NCI-H2107 (cell line): ENCODE measurements at regions not wholly inside any gene's neighbourhood (a gene's known extent, or its start where the extent isn't known, plus 50 kb on each side); places are given as distances from the start of the nearest gene placed in this dataset.
"Not testable (repeated sequence)": the region's sequence is repeated elsewhere in the genome, so short reads cannot be mapped to it uniquely, and the experiment has no call there.

Source experiments
- DNase-seq: peaks from one replicate; lab custom pipeline; 2025; lab: John Stamatoyannopoulos, UW

DNA sequence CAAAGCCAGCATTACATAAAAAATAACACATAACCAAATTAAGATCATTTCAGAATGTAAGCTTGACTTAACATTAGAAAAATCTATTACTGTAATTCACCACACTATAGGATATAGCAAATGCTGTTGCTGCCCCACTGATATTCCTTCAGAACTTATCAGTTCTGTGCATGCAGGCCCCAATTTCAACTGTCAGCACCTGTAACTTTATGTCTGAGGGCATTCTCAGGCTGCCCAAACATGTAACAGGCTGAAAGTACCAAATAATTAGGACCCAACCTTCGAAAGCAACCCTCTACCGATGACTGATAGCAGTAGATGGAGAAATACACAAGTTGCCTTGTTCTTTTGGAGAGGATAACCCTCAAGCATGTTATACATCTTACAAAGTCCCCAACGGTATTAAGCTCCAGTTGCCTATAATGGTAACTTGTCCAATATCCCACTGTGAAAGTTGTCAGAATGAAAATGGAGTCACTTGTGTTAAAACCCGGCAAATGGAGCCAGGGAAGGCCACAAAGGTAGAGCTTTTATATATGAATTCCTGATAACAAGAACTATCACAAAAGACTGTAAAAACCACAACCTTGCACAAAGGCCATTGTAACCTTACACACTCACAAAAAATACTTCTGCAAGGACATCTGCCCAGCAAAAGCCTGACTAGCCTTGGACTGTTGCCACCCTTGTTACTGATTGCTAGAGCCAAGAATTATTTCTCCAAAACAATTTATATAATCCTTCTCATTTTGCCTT, 66.9 kb upstream of the ZNF746 start:
- DNase-seq = no peak

DNA sequence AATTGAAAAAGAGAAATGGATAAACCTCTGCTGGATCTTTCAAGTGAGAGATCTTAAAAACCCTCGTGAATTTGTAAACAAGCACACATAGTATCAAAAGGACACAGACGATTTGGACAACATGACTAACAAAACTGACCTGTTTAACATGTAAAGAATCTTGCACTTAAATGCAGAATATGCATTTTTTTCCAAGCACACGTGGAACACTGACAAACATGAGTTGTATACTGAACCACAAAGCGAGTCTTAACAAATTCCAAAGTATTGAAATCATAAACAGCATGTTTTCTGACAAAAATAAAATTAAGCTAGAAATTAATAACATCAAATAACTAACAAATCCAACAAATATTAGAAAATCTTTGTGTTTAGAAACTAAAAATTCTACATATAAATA, 65.0 kb upstream of the ZNF746 start:
- DNase-seq = no peak

DNA sequence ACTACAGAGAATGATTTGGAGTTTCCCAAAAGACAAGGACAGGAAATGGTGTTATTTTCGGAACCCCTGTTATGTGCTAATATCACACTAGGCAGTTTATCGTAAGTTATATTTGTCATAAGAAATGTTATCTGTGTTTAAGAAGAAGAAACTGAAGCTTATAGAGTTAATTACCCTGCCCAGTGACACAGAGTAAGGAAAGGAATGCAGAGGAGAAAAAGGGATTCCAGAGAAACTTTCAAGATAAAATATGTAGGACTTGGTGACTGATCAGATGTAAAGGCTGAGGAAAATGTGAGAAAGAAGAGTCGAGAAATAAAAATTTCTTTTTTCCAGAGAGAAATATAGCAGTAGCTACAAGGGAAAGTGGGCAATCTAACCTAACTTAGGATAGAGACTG, 63.5 kb upstream of the ZNF746 start:
- no peak for DNase-seq

DNA sequence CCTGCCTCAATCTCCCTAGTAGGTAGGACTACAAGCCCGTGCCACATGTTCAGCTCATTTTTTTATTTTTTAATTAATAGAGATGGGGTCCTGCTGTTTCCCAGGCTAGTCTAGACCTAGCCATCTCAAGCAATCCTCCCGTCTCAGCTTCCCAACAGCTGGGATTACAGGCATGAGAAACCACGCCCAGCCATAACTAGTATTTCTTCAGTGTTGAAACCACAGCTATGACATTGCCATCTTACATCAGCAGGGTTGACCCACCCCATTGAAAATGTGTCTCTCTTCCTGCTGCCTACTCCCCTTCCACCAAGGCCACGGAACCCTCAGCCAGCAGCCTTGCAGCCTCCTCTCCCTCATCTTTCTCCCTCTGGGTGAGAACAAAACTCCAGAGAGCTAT, 62.1 kb upstream of the ZNF746 start:
- no peak for DNase-seq

DNA sequence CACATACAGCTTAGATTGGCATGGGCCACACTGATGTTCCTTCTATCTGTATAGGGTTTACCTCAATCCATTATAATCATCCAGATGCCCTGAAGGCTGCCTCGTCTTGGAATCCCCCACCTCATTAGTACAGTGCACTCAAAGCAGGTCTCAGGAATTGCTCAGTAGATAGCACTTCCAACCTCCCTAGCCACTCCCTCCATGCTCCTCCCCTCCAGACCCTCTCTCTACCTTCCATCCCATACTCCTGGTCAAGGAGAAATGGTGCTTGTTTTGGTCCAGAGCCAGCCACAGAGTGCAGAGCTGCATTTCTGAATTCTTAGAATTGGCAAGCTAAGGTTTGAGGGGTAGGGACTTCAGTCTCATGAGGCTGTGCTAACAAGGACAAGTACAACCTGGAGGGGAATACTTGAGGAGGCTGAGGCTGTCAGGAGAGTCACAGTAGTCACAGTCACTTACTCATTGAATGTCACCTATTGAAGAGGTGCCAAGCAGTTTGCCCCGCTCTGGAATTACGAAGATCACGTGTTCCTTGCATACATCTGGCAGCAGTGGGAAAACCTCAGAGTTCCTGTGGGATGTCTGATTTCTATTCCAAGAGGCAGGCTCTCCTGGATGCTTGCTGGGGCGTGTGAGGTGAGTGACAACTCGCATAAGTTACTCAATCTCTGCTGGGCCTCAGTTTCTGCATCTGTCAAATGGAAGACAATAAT, 60.7 kb upstream of the ZNF746 start:
- DNase-seq = no peak

DNA sequence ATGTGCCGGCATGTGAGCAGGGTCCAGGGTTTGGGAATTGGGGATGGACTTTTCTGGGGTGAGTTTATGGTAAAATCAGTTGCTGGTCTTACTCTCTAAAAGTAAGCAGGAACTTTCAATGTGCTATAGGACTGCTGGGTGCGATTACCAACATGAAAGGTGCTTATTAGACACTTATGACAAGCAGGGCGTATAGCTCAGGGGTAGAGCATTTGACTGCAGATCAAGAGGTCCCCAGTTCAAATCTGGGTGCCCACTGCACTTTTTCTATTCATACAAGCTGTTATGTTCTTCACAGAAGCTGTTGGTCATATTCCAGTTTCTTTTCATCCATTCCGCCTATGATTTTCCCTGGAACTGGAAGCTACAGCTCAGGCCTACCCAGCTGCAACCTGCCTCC, 58.9 kb upstream of the ZNF746 start:
- not testable (repeated sequence) for DNase-seq

DNA sequence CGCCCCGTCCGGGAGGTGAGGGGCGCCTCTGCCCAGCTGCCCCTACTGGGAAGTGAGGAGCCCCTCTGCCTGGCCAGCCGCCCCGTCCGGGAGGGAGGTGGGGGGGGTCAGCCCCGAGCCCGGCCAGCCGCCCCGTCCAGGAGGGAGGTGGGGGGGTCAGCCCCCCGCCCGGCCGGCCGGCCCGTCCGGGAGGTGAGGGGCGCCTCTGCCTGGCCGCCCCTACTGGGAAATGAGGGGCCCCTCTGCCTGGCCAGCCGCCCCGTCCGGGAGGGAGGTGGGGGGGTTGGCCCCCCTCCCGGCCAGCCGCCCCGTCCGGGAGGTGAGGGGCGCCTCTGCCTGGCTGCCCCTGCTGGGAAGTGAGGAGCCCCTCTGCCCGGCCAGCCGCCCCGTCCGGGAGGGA, 57.2 kb upstream of the ZNF746 start:
- DNase-seq = not testable (repeated sequence)

DNA sequence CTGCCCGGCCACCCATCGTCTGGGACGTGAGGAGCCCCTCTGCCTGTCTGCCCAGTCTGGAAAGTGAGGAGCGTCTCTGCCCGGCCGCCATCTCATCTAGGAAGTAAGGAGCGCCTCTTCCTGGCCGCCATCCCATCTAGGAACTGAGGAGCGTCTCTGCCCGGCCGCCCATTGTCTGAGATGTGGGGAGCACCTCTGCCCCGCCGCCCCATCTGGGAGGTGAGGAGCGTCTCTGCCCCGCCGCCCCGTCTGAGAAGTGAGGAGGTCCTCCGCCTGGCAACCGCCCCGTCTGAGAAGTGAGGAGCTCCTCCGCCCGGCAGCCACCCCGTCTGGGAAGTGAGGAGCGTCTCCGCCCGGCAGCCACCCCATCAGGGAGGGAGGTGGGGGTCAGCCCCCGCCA, 56.4 kb upstream of the ZNF746 start:
- DNase-seq = not testable (repeated sequence)

DNA sequence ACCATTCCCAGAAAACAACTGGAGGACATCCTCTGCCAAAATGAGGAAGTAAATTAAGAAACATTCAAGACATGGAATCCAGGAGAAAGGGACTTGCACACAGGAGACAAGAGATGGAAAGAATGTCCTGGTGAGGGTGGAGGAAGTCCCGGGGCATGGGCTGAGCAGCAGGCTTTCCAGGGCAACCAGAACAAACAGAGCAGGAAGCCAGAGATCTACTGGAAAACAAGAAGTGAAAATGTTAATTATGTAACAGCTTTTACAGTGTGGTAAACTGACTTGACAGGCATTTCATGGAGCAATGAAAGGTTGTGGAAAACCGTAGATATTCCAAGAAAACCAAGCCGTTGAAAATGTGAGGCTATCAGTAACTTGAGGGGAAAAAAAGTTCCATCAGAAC, 55.2 kb upstream of the ZNF746 start:
- no peak for DNase-seq
